Caco-2 (cell line): ENCODE measurements at regions not wholly inside any gene's neighbourhood (a gene's known extent, or its start where the extent isn't known, plus 50 kb on each side); places are given as distances from the start of the nearest gene placed in this dataset.

ENCODE experiments used
- BruUV-seq: library from RNA; stranded (reverse); fragments of 400-500 nt; replicated peaks from 2 replicates; lab custom pipeline; 2021; lab: Mats Ljungman, UMichigan
- CTCF ChIA-PET: fragments of 300-600 bp; sonication (Branson Sonifier 250); formaldehyde crosslinking; loops from one replicate; lab custom pipeline; 2022; ENCODE audit warnings: antibody characterized with exemption; lab: Charles Lee
- POLR2A ChIA-PET: fragments of 300-600 bp; sonication (Branson Sonifier 250); formaldehyde crosslinking; loops from one replicate; lab custom pipeline; 2022; ENCODE audit warnings: antibody characterized with exemption; lab: Charles Lee
- DNase-seq, 2 experiments: peaks; one replicate each; pipeline versions ENCODE4 v3.0.0 to v3.0.0-alpha.2; 2020 to 2022
- H3K27me3 ChIP-seq: replicated peaks from 2 replicates; pipeline ENCODE4 v1.6.0; 2011; ENCODE audit warnings: low read length; ENCODE audit not compliant: control insufficient read depth, insufficient read depth
- H3K36me3 ChIP-seq: 2 replicates; pipeline ENCODE4 v1.5.1; 2011; ENCODE audit warnings: low read length; ENCODE audit not compliant: control insufficient read depth, insufficient read depth
- H3K4me1 ChIP-seq: fragments of 250-450 bp; sonication (Bioruptor Pico); 2 replicates; pipeline ENCODE4 v1.5.1; 2020; ENCODE audit warnings: mild to moderate bottlenecking
- H3K4me3 ChIP-seq: 2 replicates; pipeline ENCODE4 v1.5.1; 2011; ENCODE audit warnings: low read depth, mild to moderate bottlenecking, control low read depth, low read length
- H3K9me3 ChIP-seq: fragments of 250-450 bp; sonication (Bioruptor Pico); 2 replicates; pipeline ENCODE4 v1.5.1; 2020; ENCODE audit warnings: mild to moderate bottlenecking, moderate library complexity
- H3K27ac Mint-ChIP-seq: one replicate; pipeline ENCODE4 v1.8.0; 2022; ENCODE audit warnings: mixed read lengths; ENCODE audit not compliant: unreplicated experiment
- H3K27me3 Mint-ChIP-seq: one replicate; pipeline ENCODE4 v1.8.0; 2022; ENCODE audit warnings: mixed read lengths; ENCODE audit not compliant: insufficient read depth, unreplicated experiment
- H3K36me3 Mint-ChIP-seq: one replicate; pipeline ENCODE4 v1.8.0; 2022; ENCODE audit warnings: mild to moderate bottlenecking, mixed read lengths; ENCODE audit not compliant: insufficient read depth, unreplicated experiment
- H3K4me1 Mint-ChIP-seq: one replicate; pipeline ENCODE4 v1.8.0; 2022; ENCODE audit warnings: low read depth, mixed read lengths; ENCODE audit not compliant: unreplicated experiment
- H3K4me3 Mint-ChIP-seq: one replicate; pipeline ENCODE4 v1.8.0; 2022; ENCODE audit warnings: mild to moderate bottlenecking, moderate library complexity, mixed read lengths; ENCODE audit not compliant: unreplicated experiment
- H3K9me3 Mint-ChIP-seq: one replicate; pipeline ENCODE4 v1.8.0; 2022; ENCODE audit warnings: mixed read lengths; ENCODE audit not compliant: unreplicated experiment
- CTCF ChIP-seq, 2 experiments: fragments of 200-600 bp in 1 of 2; IDR thresholded peaks; 1 replicate in 1 of 2; 2 replicates in 1 of 2; pipeline versions ENCODE4 v1.5.1 to v1.8.0; 2011 to 2022; ENCODE audit warnings: antibody characterized with exemption in 1 of 2, control low read depth in 1 of 2, inconsistent platforms in 1 of 2, low read depth in 1 of 2, low read length in 1 of 2, mild to moderate bottlenecking in 1 of 2, moderate library complexity in 1 of 2; ENCODE audit not compliant: insufficient read depth in 1 of 2, severe bottlenecking in 1 of 2, unreplicated experiment in 1 of 2
- intact Hi-C: fragments of 100-400 bp; cut with micrococcal nuclease; formaldehyde crosslinking; loops from one replicate; pipeline ENCODE4 v1.10.0; 2022; ENCODE audit not compliant: unreplicated experiment

- Mint-ChIP-seq H3K27me3 (peaks cover 30% of the 10 kb centered on the region), H3K9me3 (no peaks in the 10 kb centered on the region), H3K27ac (no peak overlapping the region), H3K36me3 (no peaks in the 10 kb centered on the region), H3K4me3 (no peak overlapping the region), H3K4me1 (no peaks in the 10 kb centered on the region)
- no peak for TF ChIP-seq CTCF (IDR thresholded peaks at IDR 0.05; ENCODE audit: insufficient read depth in 1 of 2, low read depth in 1 of 2, low read length in 1 of 2, severe bottlenecking in 1 of 2, unreplicated experiment in 1 of 2)
- Histone ChIP-seq H3K27me3 (peaks cover 2% of the 10 kb centered on the region; the same call in 1 of the 2 replicates), H3K36me3 (no peaks in the 10 kb centered on the region), H3K9me3 (no peaks in the 10 kb centered on the region), H3K4me1 (no peaks in the 10 kb centered on the region), H3K4me3 (no peak overlapping the region)
- ChIA-PET POLR2A (no interaction called here), CTCF (no interaction called here)
- no TSS peak for BruUV-seq
- intact Hi-C loops, result no loop called here
- DNase-seq, result no peak
Observed at GRCh38 chr11:128152796-128153696, 434.3 kb downstream of the ETS1 start.

- no peak for TF ChIP-seq CTCF (IDR thresholded peaks at IDR 0.05; ENCODE audit: insufficient read depth in 1 of 2, low read depth in 1 of 2, low read length in 1 of 2, severe bottlenecking in 1 of 2, unreplicated experiment in 1 of 2)
- H3K9me3 Mint-ChIP-seq, result no peaks in the 10 kb centered on the region
- H3K27me3 Mint-ChIP-seq, result peaks cover 26% of the 10 kb centered on the region
- intact Hi-C loops, result no loop called here
- no peaks in the 10 kb centered on the region for H3K36me3 ChIP-seq
- no peaks in the 10 kb centered on the region for H3K4me1 ChIP-seq
- H3K4me3 Mint-ChIP-seq, result no peak overlapping the region
- H3K27me3 ChIP-seq, result peaks cover 2% of the 10 kb centered on the region; the same call in 1 of the 2 replicates
- BruUV-seq, result no TSS peak
- no peak overlapping the region for H3K4me3 ChIP-seq
- no peak for DNase-seq
- no peak overlapping the region for H3K27ac Mint-ChIP-seq
- ChIA-PET POLR2A (interaction anchor here (0.6 kb wide), 1 partner anchor 13 kb away, joined by 6 read pairs; no protein-coding TSS in a partner anchor), CTCF (interaction anchor here (2.0 kb wide), 1 partner anchor 8 kb away, joined by 6 read pairs; no protein-coding TSS in a partner anchor)
- no peaks in the 10 kb centered on the region for H3K9me3 ChIP-seq
- no peaks in the 10 kb centered on the region for H3K4me1 Mint-ChIP-seq
- H3K36me3 Mint-ChIP-seq, result no peaks in the 10 kb centered on the region
Observed at GRCh38 chr11:128151780-128152179, 435.6 kb downstream of the ETS1 start.

GRCh38 chr11:128151338-128151737 is 436.0 kb downstream of the ETS1 start:
- BruUV-seq, result no TSS peak
- no peak for TF ChIP-seq CTCF (IDR thresholded peaks at IDR 0.05; ENCODE audit: insufficient read depth in 1 of 2, low read depth in 1 of 2, low read length in 1 of 2, severe bottlenecking in 1 of 2, unreplicated experiment in 1 of 2)
- Mint-ChIP-seq H3K4me1 (no peaks in the 10 kb centered on the region), H3K36me3 (no peaks in the 10 kb centered on the region), H3K27me3 (peaks cover 25% of the 10 kb centered on the region), H3K4me3 (no peak overlapping the region), H3K9me3 (no peaks in the 10 kb centered on the region), H3K27ac (no peak overlapping the region)
- ChIA-PET POLR2A (interaction anchor here (0.5 to 0.6 kb wide), 3 partner anchors 13 to 678 kb away, joined by 3 to 6 read pairs (median 3); no protein-coding TSS in a partner anchor), CTCF (interaction anchor here (2.0 kb wide), 1 partner anchor 8 kb away, joined by 6 read pairs; no protein-coding TSS in a partner anchor)
- Histone ChIP-seq H3K36me3 (no peaks in the 10 kb centered on the region), H3K27me3 (peaks cover 2% of the 10 kb centered on the region; the same call in 1 of the 2 replicates), H3K4me1 (no peaks in the 10 kb centered on the region), H3K4me3 (no peak overlapping the region), H3K9me3 (no peaks in the 10 kb centered on the region)
- intact Hi-C loops, result no loop called here
- DNase-seq, result no peak
